T-cell (primary cell): ENCODE measurements at regions not wholly inside any gene's neighbourhood (a gene's known extent, or its start where the extent isn't known, plus 50 kb on each side); places are given as distances from the start of the nearest gene placed in this dataset.

Source experiments
- ATAC-seq, 4 experiments: fragments of 200-7000 bp in 3 of 4; fragments of 150-1000 bp in 1 of 4; cut with Tn5 transposase; replicated peaks in 1 of 4; 1 replicate in 3 of 4; 2 replicates in 1 of 4; pipeline ENCODE4 v1.10.0; 2021; ENCODE audit warnings: moderate library complexity in 3 of 4, mild to moderate bottlenecking in 2 of 4, moderate number of reproducible peaks in 1 of 4
- CTCF ChIA-PET, 2 donors: fragments of 300-600 bp; sonication (Branson Sonifier 250); formaldehyde crosslinking; loops; one replicate each; lab custom pipeline; 2022; ENCODE audit warnings: antibody characterized with exemption in 2 of 2; lab: Charles Lee
- POLR2A ChIA-PET, 2 donors: fragments of 300-600 bp; sonication (Branson Sonifier 250); formaldehyde crosslinking; loops; one replicate each; lab custom pipeline; 2022; ENCODE audit warnings: antibody characterized with exemption in 2 of 2; lab: Charles Lee
- DNase-seq, 35 experiments: peaks; one replicate each; pipeline versions ENCODE4 v3.0.0 to v3.0.0-alpha.2; 2013 to 2023
- H3K27ac ChIP-seq: one replicate; pipeline ENCODE4 v1.5.1; 2013; ENCODE audit warnings: low read length
- H3K27me3 ChIP-seq, 2 experiments: replicated peaks in 1 of 2; 1 replicate in 1 of 2; 2 replicates in 1 of 2; pipeline versions ENCODE4 v1.6.1 to v1.7.0; 2013; ENCODE audit warnings: low read length in 1 of 2, mixed read lengths in 1 of 2; ENCODE audit not compliant: control insufficient read depth in 2 of 2, insufficient read depth in 2 of 2; ENCODE audit errors: extremely low read depth in 1 of 2
- H3K36me3 ChIP-seq, 2 donors: 1 replicate in 1 of 2; 2 replicates in 1 of 2; pipeline versions ENCODE4 v1.6.1 to v1.7.0; 2013; ENCODE audit warnings: low read length in 1 of 2; ENCODE audit not compliant: control insufficient read depth in 2 of 2, insufficient read depth in 1 of 2; ENCODE audit errors: extremely low read depth in 1 of 2
- H3K4me1 ChIP-seq, 2 experiments: 1 replicate in 1 of 2; 2 replicates in 1 of 2; pipeline versions ENCODE4 v1.6.1 to v1.7.0; 2013; ENCODE audit warnings: low read length in 2 of 2, mixed read lengths in 1 of 2; ENCODE audit not compliant: insufficient read depth in 2 of 2, control insufficient read depth in 1 of 2; ENCODE audit errors: extremely low read depth in 1 of 2
- H3K4me3 ChIP-seq, 2 donors: 1 replicate in 1 of 2; 2 replicates in 1 of 2; pipeline versions ENCODE4 v1.5.1 to v1.7.0; 2013; ENCODE audit warnings: mild to moderate bottlenecking in 2 of 2, low read length in 1 of 2, moderate library complexity in 1 of 2; ENCODE audit not compliant: control insufficient read depth in 1 of 2; ENCODE audit errors: extremely low read depth in 1 of 2
- H3K9me3 ChIP-seq: 2 replicates; pipeline ENCODE4 v1.7.0; 2013
- H3K27ac Mint-ChIP-seq, 2 donors: one replicate each; pipeline ENCODE4 v1.8.0; 2020 to 2021; ENCODE audit warnings: mild to moderate bottlenecking in 2 of 2, mixed read lengths in 2 of 2
- H3K27me3 Mint-ChIP-seq, 2 donors: one replicate each; pipeline ENCODE4 v1.8.0; 2021 to 2022; ENCODE audit warnings: mixed read lengths in 2 of 2
- H3K36me3 Mint-ChIP-seq: one replicate; pipeline ENCODE4 v1.8.0; 2021; ENCODE audit warnings: mixed read lengths
- H3K4me1 Mint-ChIP-seq, 3 donors: one replicate each; pipeline ENCODE4 v1.8.0; 2020 to 2022; ENCODE audit warnings: mixed read lengths in 3 of 3, mild to moderate bottlenecking in 1 of 3
- H3K4me3 Mint-ChIP-seq, 3 donors: one replicate each; pipeline ENCODE4 v1.8.0; 2020 to 2022; ENCODE audit warnings: mild to moderate bottlenecking in 3 of 3, mixed read lengths in 3 of 3, moderate library complexity in 3 of 3
- H3K9me3 Mint-ChIP-seq, 3 donors: one replicate each; pipeline ENCODE4 v1.8.0; 2020 to 2022; ENCODE audit warnings: mixed read lengths in 3 of 3
- WGBS: methylation state at CpG from one replicate; pipeline ENCODE4 v1.1.5; 2013; ENCODE audit warnings: missing lambda C conversion rate; ENCODE audit not compliant: insufficient coverage; 5-methylcytosine and 5-hydroxymethylcytosine counted together

DNA sequence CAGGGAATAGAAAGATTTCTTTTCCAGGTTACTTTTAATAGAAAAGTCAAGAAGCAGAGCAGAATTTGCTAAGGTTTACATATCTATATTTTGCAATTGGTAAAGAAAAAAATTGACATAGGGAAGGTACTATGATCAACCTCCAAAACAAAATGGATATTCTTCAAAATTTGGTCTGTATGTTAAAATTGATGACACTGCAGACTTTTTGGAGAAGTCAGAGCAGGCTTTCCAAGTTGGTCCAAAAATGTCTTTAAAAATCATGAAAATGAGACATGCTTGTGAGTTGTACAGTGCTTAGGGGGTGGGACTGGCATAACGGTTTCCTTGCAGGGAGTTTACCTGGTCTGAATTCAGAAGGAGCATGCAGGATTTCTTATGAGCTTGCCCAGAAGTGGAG, 77.0 kb downstream of the TFPI2 start:
- Mint-ChIP-seq H3K27me3 (no peaks in the 10 kb centered on the region), H3K27ac (no peak overlapping the region), H3K4me1 (no peaks in the 10 kb centered on the region), H3K4me3 (no peak overlapping the region), H3K9me3 (no peaks in the 10 kb centered on the region), H3K36me3 (no peaks in the 10 kb centered on the region)
- H3K27me3 ChIP-seq: no peaks in the 10 kb centered on the region
- 50% methylated on average over 1 of the region's 1 CpG for WGBS
- H3K4me1 ChIP-seq: no peaks in the 10 kb centered on the region
- H3K9me3 ChIP-seq: no peaks in the 10 kb centered on the region
- DNase-seq (no peak), ATAC-seq (no peak)
- ChIA-PET POLR2A (no interaction called here), CTCF (no interaction called here)
- no peaks in the 10 kb centered on the region for H3K36me3 ChIP-seq
- no peak overlapping the region for H3K27ac ChIP-seq
- no peak overlapping the region for H3K4me3 ChIP-seq

DNA sequence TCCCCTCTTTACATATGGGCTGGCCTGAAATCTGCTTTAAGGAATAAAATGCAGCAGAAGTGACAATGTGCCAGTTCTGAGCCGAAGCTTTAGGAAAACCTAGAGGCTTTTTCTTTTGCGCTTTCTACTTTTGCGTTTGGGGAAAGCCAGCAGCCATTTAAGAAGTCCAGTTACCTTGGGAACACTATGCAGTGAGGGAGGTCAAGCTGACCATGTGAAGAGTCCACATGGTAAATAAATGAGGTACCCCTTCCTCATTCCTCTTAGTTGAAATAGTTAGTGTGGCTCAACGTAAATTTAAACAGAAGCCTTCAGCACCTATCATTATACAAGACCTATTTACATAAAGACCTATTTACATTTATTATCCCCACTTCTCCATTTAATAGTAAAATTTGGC, 78.5 kb downstream of the TFPI2 start:
- Mint-ChIP-seq H3K27me3 (no peaks in the 10 kb centered on the region), H3K9me3 (peaks cover 0 to 7% (median 0%) of the 10 kb centered on the region in 3 donors), H3K4me3 (no peak overlapping the region), H3K36me3 (no peaks in the 10 kb centered on the region), H3K27ac (no peak overlapping the region), H3K4me1 (no peaks in the 10 kb centered on the region)
- POLR2A ChIA-PET: no interaction called here
- CTCF ChIA-PET: no interaction called here
- no peaks in the 10 kb centered on the region for H3K36me3 ChIP-seq
- no peak for ATAC-seq
- no peaks in the 10 kb centered on the region for H3K27me3 ChIP-seq
- H3K9me3 ChIP-seq: no peaks in the 10 kb centered on the region
- no peaks in the 10 kb centered on the region for H3K4me1 ChIP-seq
- 56% methylated on average over 1 of the region's 4 CpGs for WGBS
- H3K4me3 ChIP-seq: no peak overlapping the region
- H3K27ac ChIP-seq: no peak overlapping the region
- DNase-seq: no peak

DNA sequence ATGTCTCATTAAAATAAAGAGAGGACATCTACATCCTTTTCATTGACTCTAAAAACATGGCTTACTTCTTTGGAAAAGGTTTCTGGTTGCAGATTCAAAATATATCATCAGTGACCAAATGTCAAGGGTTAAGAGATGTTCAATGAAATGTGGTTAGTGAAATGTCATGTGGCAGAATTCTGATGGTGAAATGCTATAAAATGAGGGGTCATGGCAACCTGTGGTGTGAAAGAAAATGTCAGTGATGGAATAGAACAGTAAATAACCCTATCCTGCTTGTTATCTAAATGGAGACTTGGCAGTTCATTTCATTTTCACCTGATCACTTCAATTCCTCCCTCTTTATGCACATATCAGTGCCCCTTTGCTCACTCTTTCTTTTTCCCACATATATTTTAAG, 79.4 kb downstream of the TFPI2 start:
- no peak overlapping the region for H3K4me3 Mint-ChIP-seq
- Histone ChIP-seq H3K36me3 (no peaks in the 10 kb centered on the region), H3K9me3 (no peaks in the 10 kb centered on the region), H3K27ac (no peak overlapping the region), H3K4me1 (no peaks in the 10 kb centered on the region), H3K27me3 (no peaks in the 10 kb centered on the region), H3K4me3 (no peak overlapping the region)
- H3K9me3 Mint-ChIP-seq: peaks cover 0 to 7% (median 0%) of the 10 kb centered on the region in 3 donors
- no peak for DNase-seq
- H3K36me3 Mint-ChIP-seq: no peaks in the 10 kb centered on the region
- H3K4me1 Mint-ChIP-seq: no peaks in the 10 kb centered on the region
- ChIA-PET CTCF (no interaction called here), POLR2A (interaction anchor here in 1 of 2 donors (0.5 kb wide), 1 partner anchor 1040 kb away, joined by 3 read pairs; no protein-coding TSS in a partner anchor)
- no peak overlapping the region for H3K27ac Mint-ChIP-seq
- no peaks in the 10 kb centered on the region for H3K27me3 Mint-ChIP-seq
- no peak for ATAC-seq

GRCh38 chr7:93810561-93810960, 80.0 kb downstream of the TFPI2 start:
- Mint-ChIP-seq H3K27ac (no peak overlapping the region), H3K4me3 (no peak overlapping the region), H3K9me3 (peaks cover 0 to 7% (median 0%) of the 10 kb centered on the region in 3 donors), H3K4me1 (no peaks in the 10 kb centered on the region), H3K36me3 (no peaks in the 10 kb centered on the region), H3K27me3 (no peaks in the 10 kb centered on the region)
- H3K4me1 ChIP-seq: no peaks in the 10 kb centered on the region
- DNase-seq (no peak), ATAC-seq (no peak)
- H3K27ac ChIP-seq: no peak overlapping the region
- POLR2A ChIA-PET: interaction anchor here in 1 of 2 donors (0.5 kb wide), 1 partner anchor 1041 kb away, joined by 3 read pairs; no protein-coding TSS in a partner anchor
- H3K4me3 ChIP-seq: no peak overlapping the region
- no peaks in the 10 kb centered on the region for H3K27me3 ChIP-seq
- no peaks in the 10 kb centered on the region for H3K36me3 ChIP-seq
- CTCF ChIA-PET: no interaction called here
- H3K9me3 ChIP-seq: no peaks in the 10 kb centered on the region

DNA sequence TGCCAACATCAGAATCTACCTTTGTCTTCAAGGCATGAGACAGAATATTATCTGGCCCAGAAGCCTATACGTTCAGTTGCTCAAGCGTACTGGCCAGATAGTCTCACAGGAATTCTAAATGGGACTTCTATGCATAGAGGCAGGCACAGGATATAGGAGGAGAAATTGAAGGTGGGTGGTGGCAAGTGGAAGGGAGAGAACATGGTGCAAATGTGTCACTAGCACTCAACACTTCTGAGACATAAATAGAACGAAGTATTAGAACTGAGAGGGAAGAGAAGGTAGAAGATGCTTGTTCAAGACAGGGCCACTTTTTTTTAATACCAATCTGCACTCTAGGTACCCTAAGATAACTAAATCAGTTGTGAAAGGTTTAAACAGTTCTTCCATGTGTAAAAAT, 85.8 kb downstream of the TFPI2 start:
- ATAC-seq (no peak), DNase-seq (no peak)
- H3K4me1 ChIP-seq: no peaks in the 10 kb centered on the region
- Mint-ChIP-seq H3K27ac (no peak overlapping the region), H3K4me1 (no peaks in the 10 kb centered on the region), H3K36me3 (no peaks in the 10 kb centered on the region), H3K27me3 (no peaks in the 10 kb centered on the region), H3K9me3 (peaks cover 0 to 19% (median 0%) of the 10 kb centered on the region in 3 donors), H3K4me3 (no peak overlapping the region)
- POLR2A ChIA-PET: no interaction called here
- no peaks in the 10 kb centered on the region for H3K27me3 ChIP-seq
- no peak overlapping the region for H3K4me3 ChIP-seq
- WGBS: 80% methylated on average over 1 of the region's 3 CpGs
- CTCF ChIA-PET: no interaction called here
- no peak overlapping the region for H3K27ac ChIP-seq
- H3K9me3 ChIP-seq: no peaks in the 10 kb centered on the region
- no peaks in the 10 kb centered on the region for H3K36me3 ChIP-seq

GRCh38 chr7:93799750-93800357, 90.7 kb downstream of the TFPI2 start:
- Histone ChIP-seq H3K4me3 (no peak overlapping the region), H3K4me1 (no peaks in the 10 kb centered on the region), H3K36me3 (no peaks in the 10 kb centered on the region), H3K27me3 (no peaks in the 10 kb centered on the region), H3K27ac (no peak overlapping the region), H3K9me3 (no peaks in the 10 kb centered on the region)
- Mint-ChIP-seq H3K9me3 (peaks cover 0 to 12% (median 0%) of the 10 kb centered on the region in 3 donors), H3K36me3 (no peaks in the 10 kb centered on the region), H3K4me3 (no peak overlapping the region), H3K27ac (no peak overlapping the region), H3K4me1 (no peaks in the 10 kb centered on the region), H3K27me3 (no peaks in the 10 kb centered on the region)
- WGBS: 70% methylated on average over 3 of the region's 5 CpGs
- ChIA-PET CTCF (no interaction called here), POLR2A (no interaction called here)
- no peak for DNase-seq
- no peak for ATAC-seq
